ENCODE measurements at regions not wholly inside any gene's neighbourhood (a gene's known extent, or its start where the extent isn't known, plus 50 kb on each side); places are given as distances from the start of the nearest gene placed in this dataset.

DNA sequence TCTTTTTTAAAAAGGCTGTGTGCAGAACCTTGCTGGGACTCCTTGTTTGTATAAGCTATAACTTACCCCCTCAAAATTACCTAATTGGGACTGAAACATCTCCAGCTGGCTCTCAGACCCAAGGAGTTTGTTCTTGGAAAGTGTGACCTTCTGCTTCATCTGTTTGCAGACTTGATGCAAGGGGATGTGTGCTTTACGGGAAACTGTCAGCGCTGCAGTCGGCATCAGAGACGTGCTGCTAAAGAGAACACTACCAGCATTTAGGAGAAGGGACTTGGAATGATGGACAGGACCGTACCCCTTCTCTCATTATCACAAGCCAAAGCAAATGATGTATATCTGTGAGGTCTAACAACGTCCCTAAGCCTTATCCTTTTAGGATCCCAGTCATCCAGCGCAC lies 174.2 kb upstream of the PARP11 start:
- 100% methylated on average over 1 of the region's 7 CpGs for WGBS (ENCODE audit: insufficient coverage)

DNA sequence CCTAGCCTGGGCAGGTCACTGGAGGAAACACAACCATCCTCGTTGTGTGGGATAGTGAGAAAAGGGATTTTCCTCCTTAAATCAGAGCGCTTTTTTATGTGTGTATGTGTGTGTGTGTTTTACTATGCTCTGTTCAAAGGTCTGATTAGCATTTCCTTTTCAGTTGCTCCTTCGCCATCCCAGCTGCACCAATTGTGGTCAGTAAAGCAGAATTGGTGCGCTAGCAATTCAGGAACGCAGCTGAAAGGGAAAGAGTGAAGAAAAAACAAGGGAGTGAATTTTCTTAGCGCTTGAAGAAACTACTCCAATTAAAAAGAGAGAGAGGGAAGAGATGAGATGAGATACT lies 173.3 kb upstream of the PARP11 start:
- Histone ChIP-seq H3K36me3 (ENCODE audit: control insufficient read depth, insufficient read depth, low read length) (no peaks in the 10 kb centered on the region), H3K27ac (ENCODE audit: low read depth, low read length) (no peak overlapping the region), H3K4me1 (ENCODE audit: control insufficient read depth, insufficient read depth, low read length) (peaks cover 6% of the 10 kb centered on the region), H3K27me3 (ENCODE audit: control insufficient read depth, insufficient read depth, low read length) (no peaks in the 10 kb centered on the region), H3K4me3 (ENCODE audit: low read depth, low read length) (no peak overlapping the region), H3K9me3 (ENCODE audit: control insufficient read depth, insufficient read depth, low read length) (no peaks in the 10 kb centered on the region)
- peak in 2 of 6 donors; percentile 62 to 76 for DNase-seq (ENCODE audit: low read depth in 4 of 6, low spot score in 6 of 6)
- WGBS (ENCODE audit: insufficient coverage), result 37% methylated on average over 2 of the region's 6 CpGs

More for the DNA sequence above, 174.2 kb upstream of the PARP11 start:
- Histone ChIP-seq H3K4me3 (ENCODE audit: low read depth, low read length) (no peak overlapping the region), H3K4me1 (ENCODE audit: control insufficient read depth, insufficient read depth, low read length) (peaks cover 6% of the 10 kb centered on the region), H3K27ac (ENCODE audit: low read depth, low read length) (no peak overlapping the region), H3K9me3 (ENCODE audit: control insufficient read depth, insufficient read depth, low read length) (no peaks in the 10 kb centered on the region), H3K27me3 (ENCODE audit: control insufficient read depth, insufficient read depth, low read length) (no peaks in the 10 kb centered on the region), H3K36me3 (ENCODE audit: control insufficient read depth, insufficient read depth, low read length) (no peaks in the 10 kb centered on the region)
- no peak for DNase-seq (ENCODE audit: low read depth in 4 of 6, low spot score in 6 of 6)

DNA sequence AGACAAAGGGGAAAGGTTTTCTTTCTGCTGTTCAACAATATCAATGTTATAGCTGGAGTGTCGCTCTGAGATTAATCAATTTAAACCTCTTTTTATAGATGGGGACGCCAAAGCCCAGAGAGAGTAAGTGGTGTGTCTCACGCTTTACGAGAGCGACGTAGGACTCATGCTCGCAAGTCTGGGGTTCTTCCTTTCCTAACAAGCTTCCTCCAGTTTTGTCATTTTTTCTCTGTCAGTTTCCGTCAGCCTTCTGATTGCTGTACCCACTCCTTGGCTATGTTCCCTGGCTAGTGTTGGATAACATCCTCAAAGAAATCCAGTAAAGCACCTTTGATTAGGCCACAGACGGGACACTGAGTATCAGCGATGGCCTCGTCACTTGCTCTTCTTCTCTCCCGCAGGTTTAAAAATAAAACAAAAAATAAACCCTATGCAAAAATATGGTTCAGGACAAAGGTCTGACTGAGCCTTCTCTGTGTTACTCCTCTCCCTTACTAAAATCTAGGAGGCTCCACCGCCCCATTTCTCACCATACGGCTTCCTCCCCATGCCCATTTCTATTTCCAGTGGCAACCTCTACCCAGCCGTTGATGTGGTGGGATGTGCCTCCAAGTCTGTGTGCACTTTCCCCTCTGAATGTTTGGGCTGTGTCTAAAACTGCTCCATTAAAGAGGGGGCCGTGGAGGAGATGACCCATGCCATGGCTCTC lies 172.7 kb upstream of the PARP11 start:
- H3K27me3 ChIP-seq (ENCODE audit: control insufficient read depth, insufficient read depth, low read length), result no peaks in the 10 kb centered on the region
- peaks cover 6% of the 10 kb centered on the region for H3K4me1 ChIP-seq (ENCODE audit: control insufficient read depth, insufficient read depth, low read length)
- H3K36me3 ChIP-seq (ENCODE audit: control insufficient read depth, insufficient read depth, low read length), result no peaks in the 10 kb centered on the region
- 74% methylated on average over 13 of the region's 16 CpGs for WGBS (ENCODE audit: insufficient coverage)
- no peak overlapping the region for H3K4me3 ChIP-seq (ENCODE audit: low read depth, low read length)
- H3K9me3 ChIP-seq (ENCODE audit: control insufficient read depth, insufficient read depth, low read length), result no peaks in the 10 kb centered on the region
- DNase-seq (ENCODE audit: low read depth in 4 of 6, low spot score in 6 of 6), result peak in 1 of 6 donors; percentile 67
- no peak overlapping the region for H3K27ac ChIP-seq (ENCODE audit: low read depth, low read length)

DNA sequence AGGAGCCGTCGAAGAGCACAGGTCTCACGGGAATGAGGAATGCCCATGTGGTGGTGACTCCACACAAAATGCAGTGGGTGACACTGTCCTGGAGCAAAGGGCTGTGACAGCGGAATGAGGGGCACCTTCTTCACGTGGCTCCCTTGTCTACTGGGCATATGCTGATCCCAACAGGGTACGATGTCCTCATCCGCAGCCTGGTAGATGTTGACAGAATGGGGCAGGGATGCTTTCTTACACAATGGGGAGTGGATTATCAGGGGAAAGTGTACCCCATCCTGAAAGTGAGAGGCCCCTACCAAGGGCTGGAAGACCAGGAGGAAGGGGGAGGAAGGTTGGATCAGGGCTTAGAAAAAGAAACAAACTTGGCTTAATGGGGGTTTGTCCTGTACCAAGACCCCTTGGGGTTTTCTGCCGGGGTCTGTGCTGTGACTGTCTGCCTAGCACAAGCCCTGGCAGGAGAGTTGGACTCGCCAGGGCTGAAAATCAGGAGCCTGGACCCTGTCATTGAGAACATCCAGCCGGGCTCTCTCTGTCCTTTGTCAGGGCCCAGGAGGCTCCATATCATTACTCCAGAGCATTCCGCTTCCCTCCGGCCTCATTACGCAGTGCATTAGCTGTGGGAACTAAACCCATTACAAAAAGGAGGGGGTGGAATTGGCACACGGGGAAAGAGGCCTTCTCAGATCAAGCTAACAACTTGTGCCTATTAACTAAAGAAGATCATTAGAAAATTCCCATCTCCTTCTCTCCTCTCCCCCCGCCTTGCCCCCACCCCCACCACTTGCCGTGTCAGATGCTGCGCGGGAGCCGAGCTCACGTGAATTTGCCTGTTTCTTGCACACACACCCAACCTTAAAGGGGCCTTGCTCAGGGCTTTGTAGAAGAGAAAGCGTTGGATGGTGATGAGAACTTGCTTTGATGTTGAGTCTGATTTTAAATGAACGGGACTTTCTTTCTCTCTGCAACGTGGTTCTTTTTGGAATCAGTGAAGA lies 171.8 kb upstream of the PARP11 start:
- peak in 2 of 6 donors; percentile 73 to 86 for DNase-seq (ENCODE audit: low read depth in 4 of 6, low spot score in 6 of 6)
- Histone ChIP-seq H3K4me1 (ENCODE audit: control insufficient read depth, insufficient read depth, low read length) (peaks cover 6% of the 10 kb centered on the region), H3K36me3 (ENCODE audit: control insufficient read depth, insufficient read depth, low read length) (no peaks in the 10 kb centered on the region), H3K27ac (ENCODE audit: low read depth, low read length) (no peak overlapping the region), H3K9me3 (ENCODE audit: control insufficient read depth, insufficient read depth, low read length) (no peaks in the 10 kb centered on the region), H3K27me3 (ENCODE audit: control insufficient read depth, insufficient read depth, low read length) (no peaks in the 10 kb centered on the region), H3K4me3 (ENCODE audit: low read depth, low read length) (no peak overlapping the region)
- WGBS (ENCODE audit: insufficient coverage), result 72% methylated on average over 10 of the region's 23 CpGs

DNA sequence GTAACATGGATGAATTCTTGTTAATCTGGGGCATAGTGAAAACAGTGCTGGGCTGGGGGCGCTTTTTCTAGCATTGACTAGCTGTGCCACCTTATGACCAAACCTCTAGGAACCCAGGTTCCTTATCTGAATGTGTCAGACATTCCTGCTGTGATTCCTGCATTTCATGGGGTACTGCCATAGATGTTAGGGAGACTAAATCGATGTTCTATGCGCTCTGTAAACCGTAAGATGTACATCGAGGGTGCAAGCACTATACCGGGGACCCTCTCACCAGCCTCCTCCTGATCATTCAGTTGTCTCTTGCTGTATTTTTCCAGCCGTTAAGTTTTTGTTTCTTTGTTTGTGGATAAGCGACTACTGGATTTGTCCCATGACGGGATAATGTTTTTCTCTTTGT lies 170.9 kb upstream of the PARP11 start:
- no peak for DNase-seq (ENCODE audit: low read depth in 4 of 6, low spot score in 6 of 6)
- no peaks in the 10 kb centered on the region for H3K9me3 ChIP-seq (ENCODE audit: control insufficient read depth, insufficient read depth, low read length)
- no peaks in the 10 kb centered on the region for H3K27me3 ChIP-seq (ENCODE audit: control insufficient read depth, insufficient read depth, low read length)
- H3K4me3 ChIP-seq (ENCODE audit: low read depth, low read length), result no peak overlapping the region
- peaks cover 6% of the 10 kb centered on the region for H3K4me1 ChIP-seq (ENCODE audit: control insufficient read depth, insufficient read depth, low read length)
- 93% methylated on average over 5 of the region's 9 CpGs for WGBS (ENCODE audit: insufficient coverage)
- H3K27ac ChIP-seq (ENCODE audit: low read depth, low read length), result no peak overlapping the region
- H3K36me3 ChIP-seq (ENCODE audit: control insufficient read depth, insufficient read depth, low read length), result no peaks in the 10 kb centered on the region

DNA sequence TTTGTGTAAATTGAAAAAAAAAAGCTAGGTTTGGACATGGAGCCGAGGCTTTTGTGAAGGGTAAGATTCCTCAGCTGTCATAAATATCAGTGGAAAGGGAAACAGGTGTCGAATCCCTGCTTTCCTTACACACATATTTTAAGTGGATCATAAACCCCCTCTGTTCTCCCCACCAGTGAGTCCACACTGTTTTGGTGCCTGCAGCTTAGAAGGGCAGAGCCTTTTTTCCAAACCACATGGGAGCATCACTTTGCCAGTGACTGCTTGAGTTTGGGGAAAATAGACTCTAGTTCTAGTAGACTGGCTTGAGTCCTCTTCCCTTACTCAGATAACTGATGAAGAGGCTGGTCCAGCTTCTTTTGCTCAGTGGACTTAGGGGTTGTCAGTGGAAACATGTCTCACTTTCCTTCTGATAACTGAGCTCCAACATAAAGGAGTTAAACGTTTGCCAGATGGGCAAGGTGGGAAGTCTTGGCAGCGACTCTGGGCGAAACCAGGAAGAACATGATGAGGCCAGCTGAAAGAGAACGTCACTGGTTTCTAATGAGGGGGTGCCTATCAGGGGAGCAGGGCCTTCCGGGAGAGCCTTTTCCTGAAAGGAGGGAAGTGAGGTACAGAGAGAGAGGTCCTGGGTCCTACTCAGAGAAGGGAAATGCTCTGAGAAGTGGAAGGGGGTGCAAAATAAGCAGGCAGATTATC lies 168.1 kb upstream of the PARP11 start:
- WGBS (ENCODE audit: insufficient coverage), result 58% methylated on average over 5 of the region's 7 CpGs
- Histone ChIP-seq H3K9me3 (ENCODE audit: control insufficient read depth, insufficient read depth, low read length) (no peaks in the 10 kb centered on the region), H3K27ac (ENCODE audit: low read depth, low read length) (no peak overlapping the region), H3K27me3 (ENCODE audit: control insufficient read depth, insufficient read depth, low read length) (no peaks in the 10 kb centered on the region), H3K4me1 (ENCODE audit: control insufficient read depth, insufficient read depth, low read length) (peaks cover 6% of the 10 kb centered on the region), H3K36me3 (ENCODE audit: control insufficient read depth, insufficient read depth, low read length) (no peaks in the 10 kb centered on the region), H3K4me3 (ENCODE audit: low read depth, low read length) (no peak overlapping the region)
- DNase-seq (ENCODE audit: low read depth in 4 of 6, low spot score in 6 of 6), result peak in 1 of 6 donors; percentile 33

DNA sequence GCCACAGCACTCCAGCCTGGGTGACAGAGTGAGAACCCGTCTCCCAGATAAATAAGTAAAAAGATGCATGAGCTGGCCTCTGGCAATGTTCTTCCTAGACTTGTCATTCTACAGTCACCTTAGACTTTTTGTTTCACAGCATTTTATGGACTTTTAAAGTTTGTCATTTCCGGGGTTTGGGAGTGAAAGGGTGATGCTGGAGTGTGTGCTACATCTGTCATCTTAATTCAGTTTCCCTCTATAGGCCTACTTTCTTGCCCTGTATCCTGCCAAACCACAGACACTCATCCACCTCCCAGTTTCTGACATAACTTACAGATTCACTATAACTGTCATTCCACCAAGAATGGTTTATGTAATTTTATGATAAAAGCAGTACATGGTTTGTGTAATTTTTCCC lies 166.7 kb upstream of the PARP11 start:
- WGBS (ENCODE audit: insufficient coverage), result no CpG with 5 or more reads among the region's 2 CpGs
- H3K4me1 ChIP-seq (ENCODE audit: control insufficient read depth, insufficient read depth, low read length), result peaks cover 1% of the 10 kb centered on the region

DNA sequence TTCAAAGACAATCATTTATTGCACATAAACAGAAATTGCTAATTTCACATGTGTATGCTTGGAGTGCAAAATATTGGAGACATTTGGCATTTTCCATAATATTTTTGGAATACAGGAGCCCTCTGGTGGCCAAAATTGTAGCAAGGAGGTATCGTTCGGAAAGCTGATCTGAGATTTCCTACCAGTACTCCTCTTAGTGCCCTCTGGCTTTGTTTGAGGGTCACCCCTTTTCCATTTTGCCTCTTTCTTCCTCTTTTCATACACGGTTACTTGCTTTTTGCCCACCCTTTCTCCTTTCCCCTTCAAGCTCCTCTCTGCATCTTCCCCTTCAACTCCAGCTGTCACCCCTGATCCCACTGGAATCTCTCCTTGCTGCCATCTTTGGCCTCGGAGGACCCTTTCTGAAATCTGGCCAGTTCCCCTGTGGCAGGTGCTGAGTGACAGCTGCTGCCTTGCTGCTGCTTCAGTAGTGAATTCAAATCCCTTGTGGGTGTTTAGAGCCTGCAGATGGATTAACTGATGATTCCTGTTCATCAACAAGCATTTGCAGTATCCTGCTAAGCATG lies 164.6 kb upstream of the PARP11 start:
- 15% methylated on average over 4 of the region's 4 CpGs for WGBS (ENCODE audit: insufficient coverage)
- DNase-seq (ENCODE audit: low read depth in 4 of 6, low spot score in 6 of 6), result peak in 2 of 6 donors; percentile 89 to 91
- no peak overlapping the region for H3K27ac ChIP-seq (ENCODE audit: low read depth, low read length)

More for the DNA sequence above, 166.7 kb upstream of the PARP11 start:
- H3K36me3 ChIP-seq (ENCODE audit: control insufficient read depth, insufficient read depth, low read length), result no peaks in the 10 kb centered on the region
- no peaks in the 10 kb centered on the region for H3K9me3 ChIP-seq (ENCODE audit: control insufficient read depth, insufficient read depth, low read length)
- no peak for DNase-seq (ENCODE audit: low read depth in 4 of 6, low spot score in 6 of 6)
- no peak overlapping the region for H3K27ac ChIP-seq (ENCODE audit: low read depth, low read length)
- H3K4me3 ChIP-seq (ENCODE audit: low read depth, low read length), result no peak overlapping the region
- no peaks in the 10 kb centered on the region for H3K27me3 ChIP-seq (ENCODE audit: control insufficient read depth, insufficient read depth, low read length)

DNA sequence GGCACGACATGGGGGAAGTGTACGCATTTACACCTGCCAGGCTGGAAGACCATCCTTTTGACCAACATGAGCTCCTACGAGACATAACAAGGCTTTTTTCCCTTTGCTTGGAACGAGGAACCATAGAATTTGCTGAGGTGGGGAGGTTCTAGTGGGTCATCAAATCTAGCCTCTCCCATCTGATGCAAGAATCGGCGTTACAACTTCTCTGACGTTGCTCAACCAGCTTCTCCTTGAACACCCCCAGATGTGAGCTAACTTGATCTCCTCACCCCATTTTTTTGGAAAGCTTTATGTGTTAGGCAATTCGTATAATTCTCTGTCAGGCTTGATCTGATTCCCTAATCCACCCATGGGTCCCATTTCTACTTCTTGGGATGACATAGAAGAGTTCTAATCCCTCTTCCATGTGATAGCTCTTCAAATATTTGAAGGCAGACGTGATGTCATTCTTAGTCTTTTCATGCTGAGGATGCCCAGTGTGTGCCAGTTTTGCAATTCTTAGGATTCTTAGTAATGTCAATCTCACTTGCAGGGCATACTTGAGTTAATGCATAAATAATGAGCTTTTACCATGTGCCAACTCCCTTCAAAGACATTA lies 163.6 kb upstream of the PARP11 start:
- WGBS (ENCODE audit: insufficient coverage), result 100% methylated on average over 2 of the region's 9 CpGs
- DNase-seq (ENCODE audit: low read depth in 4 of 6, low spot score in 6 of 6), result no peak

More for the DNA sequence above, 164.6 kb upstream of the PARP11 start:
- no peaks in the 10 kb centered on the region for H3K27me3 ChIP-seq (ENCODE audit: control insufficient read depth, insufficient read depth, low read length)
- no peaks in the 10 kb centered on the region for H3K36me3 ChIP-seq (ENCODE audit: control insufficient read depth, insufficient read depth, low read length)
- no peaks in the 10 kb centered on the region for H3K4me1 ChIP-seq (ENCODE audit: control insufficient read depth, insufficient read depth, low read length)
- no peak overlapping the region for H3K4me3 ChIP-seq (ENCODE audit: low read depth, low read length)
- H3K9me3 ChIP-seq (ENCODE audit: control insufficient read depth, insufficient read depth, low read length), result no peaks in the 10 kb centered on the region

More for the DNA sequence above, 163.6 kb upstream of the PARP11 start:
- Histone ChIP-seq H3K9me3 (ENCODE audit: control insufficient read depth, insufficient read depth, low read length) (no peaks in the 10 kb centered on the region), H3K36me3 (ENCODE audit: control insufficient read depth, insufficient read depth, low read length) (no peaks in the 10 kb centered on the region), H3K4me1 (ENCODE audit: control insufficient read depth, insufficient read depth, low read length) (peaks cover 4% of the 10 kb centered on the region), H3K27me3 (ENCODE audit: control insufficient read depth, insufficient read depth, low read length) (no peaks in the 10 kb centered on the region), H3K4me3 (ENCODE audit: low read depth, low read length) (no peak overlapping the region), H3K27ac (ENCODE audit: low read depth, low read length) (no peak overlapping the region)

All from spinal cord (tissue), 9 donors.